Glomerular visceral epithelial cell (primary cell): ENCODE measurements at regions not wholly inside any gene's neighbourhood (a gene's known extent, or its start where the extent isn't known, plus 50 kb on each side); places are given as distances from the start of the nearest gene placed in this dataset.

Experiments used
- DNase-seq: peaks from one replicate; pipeline ENCODE4 v3.0.0-alpha.2; 2016; ENCODE audit errors: extremely low spot score

DNA sequence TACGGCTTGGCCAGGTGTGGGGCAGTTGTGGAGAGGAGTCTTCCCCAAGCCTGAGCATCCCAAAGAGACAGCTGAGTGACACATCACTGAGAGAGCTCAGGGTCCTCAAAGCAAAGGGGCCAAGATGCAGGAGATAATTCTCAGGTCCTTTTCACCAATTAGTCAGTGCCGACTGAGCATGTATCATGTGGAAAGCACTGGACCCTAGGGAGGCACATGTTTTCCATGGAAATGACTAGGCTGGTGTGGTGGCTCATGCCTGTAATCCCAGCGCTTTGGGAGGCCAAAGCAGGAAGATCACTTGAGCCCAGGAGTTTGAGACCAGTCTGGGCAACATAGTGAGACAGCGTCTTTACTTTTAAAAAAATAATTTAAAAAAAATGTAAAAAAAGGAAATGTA is 67.3 kb upstream of the PRPS1 start:
- DNase-seq: no peak

DNA sequence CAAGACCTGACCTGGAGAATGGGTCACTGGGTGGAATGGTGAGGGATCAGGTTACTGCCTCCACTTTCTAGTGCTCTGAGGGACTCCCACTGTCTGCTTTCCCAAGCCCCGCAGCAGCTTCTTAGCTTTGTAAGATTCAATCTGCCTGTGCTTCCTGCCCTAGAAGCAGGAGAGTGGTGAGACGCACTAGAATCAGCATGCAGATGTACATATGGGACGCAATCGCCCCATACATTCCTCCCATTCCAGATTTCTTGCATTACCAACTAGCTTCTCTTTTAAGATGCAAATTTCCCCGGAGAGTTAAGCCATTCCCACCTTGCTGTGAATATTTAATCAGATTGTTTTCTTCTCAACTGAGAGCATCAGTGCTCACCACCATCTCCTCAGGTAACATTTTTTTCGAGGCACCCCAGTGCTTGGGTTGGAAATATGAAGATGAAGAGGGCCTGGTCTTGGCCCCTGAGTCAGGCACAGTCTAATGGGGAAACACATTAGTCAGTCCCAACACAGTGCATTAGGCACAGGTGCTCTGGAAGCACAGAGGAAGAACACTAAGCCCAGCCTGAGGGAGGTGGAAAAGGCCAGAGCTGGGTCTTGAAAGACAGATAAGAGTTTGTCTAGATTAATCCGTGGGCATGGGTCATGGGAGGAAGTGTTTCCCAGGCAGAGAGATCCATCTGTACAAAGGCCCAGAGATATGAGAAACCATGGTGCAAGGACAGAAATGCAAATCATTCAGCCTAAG is 66.7 kb upstream of the PRPS1 start:
- no peak for DNase-seq

DNA sequence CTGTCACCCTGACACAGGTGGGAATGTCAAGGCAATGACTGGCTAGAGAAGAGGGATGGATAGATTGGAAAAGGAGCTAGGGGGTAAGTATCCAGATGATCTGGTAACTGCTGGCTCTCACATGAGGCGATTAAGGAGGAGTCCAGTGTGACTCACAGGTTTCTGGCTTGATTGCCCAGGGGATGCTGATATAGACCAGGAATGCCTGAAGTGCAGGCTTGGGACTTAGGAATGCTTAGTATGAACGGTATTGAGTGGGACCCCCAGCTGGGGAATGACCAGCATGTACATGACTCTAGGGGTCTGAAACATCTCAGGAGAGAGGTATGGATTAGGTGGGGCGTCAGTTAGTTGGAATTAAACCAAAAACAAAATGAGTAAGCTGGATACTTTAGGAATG is 65.8 kb upstream of the PRPS1 start:
- peak; percentile 80 for DNase-seq

DNA sequence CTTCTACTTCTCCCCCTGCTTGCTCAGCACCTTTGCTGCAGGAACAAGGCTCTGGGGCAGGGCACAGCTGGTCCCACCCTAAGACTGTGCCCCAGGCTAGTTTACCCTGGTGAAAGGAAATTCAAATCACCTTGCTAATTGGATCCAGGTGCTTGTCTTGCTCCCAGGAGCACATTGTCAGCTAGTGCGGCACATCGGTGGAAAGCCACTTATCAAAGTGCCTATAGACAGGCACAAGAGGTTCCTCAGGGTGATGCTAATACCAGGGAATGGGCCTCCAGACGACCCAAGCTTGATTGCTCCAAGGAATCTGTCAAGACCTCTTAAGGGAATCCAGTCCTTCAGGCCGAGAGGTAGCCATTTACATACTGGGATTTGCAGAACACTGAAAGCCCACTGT is 64.5 kb upstream of the PRPS1 start:
- no peak for DNase-seq

DNA sequence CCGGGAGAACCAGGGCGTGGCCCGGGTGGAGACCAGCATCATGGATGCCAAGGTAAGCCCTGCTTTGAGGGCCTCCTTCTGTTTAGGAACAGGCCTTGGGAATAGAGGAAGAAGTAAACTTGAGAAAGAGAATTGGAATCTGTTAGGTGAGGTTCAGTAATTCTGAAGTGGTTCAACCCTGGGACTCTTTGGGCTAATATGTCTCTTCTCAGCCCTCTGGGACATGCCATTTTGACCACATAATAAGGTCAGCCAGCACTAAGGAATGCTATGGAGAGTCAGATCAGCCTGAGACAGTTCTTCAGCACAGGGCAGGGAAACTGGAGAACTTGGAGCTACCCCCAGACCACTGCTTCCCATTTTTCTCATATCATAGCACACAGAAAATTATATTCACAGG is 63.3 kb upstream of the PRPS1 start:
- DNase-seq: peak; percentile 31

DNA sequence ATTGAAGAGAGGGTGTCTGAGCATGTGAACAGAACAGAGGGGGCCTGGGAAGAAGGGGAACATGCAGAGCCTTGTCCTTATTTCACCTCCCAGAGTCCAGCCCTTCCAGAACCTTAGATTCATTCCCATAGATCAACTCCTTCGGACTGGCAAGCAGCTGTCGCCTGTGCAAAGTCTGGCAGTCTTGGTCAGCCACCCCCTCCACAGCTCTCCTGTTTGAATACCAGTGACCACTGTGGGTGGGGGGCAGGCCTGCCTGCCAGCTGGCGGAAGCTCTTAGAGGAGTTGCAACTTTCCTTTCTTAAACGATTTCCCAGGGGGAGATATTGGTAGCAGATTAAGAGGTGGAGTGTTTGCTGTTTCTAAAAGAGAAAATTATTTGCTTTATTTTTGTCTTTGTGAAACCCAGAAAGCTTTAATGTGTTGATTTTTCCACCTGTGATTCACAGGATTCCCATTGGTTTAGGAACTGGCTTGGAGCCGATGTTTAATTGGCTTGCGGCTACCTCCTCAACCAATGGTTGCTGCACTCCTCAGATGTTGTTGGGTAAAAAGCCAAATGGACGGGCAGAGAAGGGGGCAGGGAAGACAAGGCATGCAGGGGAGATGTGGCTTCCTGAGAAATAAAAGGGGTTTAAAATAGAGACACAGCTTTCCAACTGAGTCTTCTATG is 62.2 kb upstream of the PRPS1 start:
- DNase-seq: peak; percentile 73

DNA sequence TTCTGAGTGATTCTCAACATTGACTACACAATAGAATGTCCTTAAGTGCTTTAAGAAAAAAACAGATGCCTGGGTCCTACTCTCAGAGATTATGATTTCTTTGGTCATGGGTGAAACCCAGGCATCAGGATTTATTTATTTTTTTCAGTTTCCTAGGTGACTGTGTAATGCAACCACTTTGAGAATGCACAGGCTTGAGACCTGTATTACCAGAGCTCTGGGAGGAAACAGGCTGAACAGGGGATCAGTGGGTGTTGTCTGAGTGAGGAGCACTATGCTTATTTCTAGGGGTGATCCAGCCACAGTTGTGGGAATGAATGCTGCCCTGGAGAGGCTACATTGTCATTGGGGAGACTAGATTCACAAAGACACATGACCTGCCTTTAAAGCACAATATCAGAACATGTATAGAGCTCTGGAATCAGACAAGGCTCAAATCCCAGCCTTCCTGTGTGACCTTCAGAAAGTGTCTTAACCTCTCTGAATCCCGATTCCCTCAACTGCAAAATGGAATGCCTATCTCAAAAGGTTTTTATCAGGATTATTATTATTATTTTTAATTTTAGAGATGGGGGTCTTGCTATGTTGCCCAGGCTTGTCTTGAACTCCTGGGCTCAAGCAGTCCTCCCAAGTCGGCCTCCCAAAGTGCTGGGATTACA is 61.6 kb upstream of the PRPS1 start:
- DNase-seq: no peak

DNA sequence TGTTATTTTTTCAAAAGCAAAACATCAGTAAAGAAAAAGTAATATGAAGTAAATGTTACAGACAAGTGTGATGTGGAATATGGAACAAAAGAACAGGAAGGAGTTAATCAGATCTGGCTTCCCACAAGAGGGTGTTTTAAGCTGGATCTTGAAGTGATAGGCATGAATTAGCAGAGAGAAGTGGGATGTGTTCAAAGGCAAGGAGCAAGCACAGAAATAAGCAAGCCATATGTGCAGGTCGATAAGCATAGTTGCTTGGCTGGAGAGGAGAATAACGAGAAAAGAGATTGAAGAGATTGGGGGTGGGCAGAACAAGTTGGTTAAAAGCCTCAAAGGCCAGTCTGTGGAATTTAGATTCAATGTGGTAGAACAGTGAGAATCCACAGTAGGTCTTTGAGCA is 60.9 kb upstream of the PRPS1 start:
- DNase-seq: no peak

DNA sequence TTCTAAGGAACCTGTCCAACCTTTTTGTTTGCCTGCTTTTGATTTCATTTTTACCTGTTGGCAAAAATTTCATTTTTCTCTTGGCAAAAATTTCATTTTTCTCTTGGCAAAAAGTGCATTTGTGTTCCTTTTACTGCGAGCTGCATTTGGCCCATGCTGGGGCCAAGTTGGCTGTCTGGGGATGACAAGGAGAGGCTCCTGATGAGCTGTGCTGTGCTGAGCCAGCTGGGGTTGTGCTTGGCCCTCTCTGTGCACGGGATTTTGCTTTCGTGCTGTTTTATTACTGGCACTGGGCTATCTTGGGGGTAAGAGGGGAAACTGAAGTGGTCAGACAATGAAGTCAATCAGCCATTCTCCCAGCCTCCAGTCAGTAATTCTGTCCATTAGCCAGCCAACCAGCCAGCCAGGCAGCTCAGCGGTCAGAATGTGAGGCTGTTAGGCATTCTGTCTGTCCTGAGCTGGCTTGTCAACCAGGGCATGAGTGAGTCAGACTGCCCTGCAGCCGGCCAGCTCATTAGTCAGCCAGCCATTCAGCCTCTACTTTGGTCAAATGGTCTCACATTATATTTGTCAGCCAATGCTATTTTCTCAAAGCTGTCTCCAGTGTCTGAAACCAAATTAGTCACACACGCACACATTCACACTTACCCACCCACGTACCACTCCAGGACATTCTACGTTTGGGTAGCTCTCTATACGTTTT is 56.9 kb upstream of the PRPS1 start:
- DNase-seq: peak; percentile 91

DNA sequence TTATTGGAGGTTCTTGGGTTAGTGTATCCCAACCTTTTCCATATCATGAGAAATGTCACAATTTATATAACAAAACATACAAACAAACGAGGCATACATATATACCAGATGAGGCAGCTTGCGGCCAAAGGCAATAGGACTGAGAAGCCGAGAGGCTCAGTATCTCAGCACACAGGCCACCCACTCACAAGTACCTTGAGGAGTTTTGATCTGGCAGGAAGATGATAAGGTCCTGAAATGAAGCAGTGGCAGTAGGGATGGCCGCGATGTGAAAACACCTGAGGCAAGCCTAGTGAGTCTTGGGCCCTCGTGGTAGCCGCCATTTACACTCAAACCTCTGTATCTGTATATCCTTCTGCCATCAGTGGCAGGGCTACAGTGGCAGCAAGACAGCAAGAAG is 55.3 kb upstream of the PRPS1 start:
- no peak for DNase-seq

DNA sequence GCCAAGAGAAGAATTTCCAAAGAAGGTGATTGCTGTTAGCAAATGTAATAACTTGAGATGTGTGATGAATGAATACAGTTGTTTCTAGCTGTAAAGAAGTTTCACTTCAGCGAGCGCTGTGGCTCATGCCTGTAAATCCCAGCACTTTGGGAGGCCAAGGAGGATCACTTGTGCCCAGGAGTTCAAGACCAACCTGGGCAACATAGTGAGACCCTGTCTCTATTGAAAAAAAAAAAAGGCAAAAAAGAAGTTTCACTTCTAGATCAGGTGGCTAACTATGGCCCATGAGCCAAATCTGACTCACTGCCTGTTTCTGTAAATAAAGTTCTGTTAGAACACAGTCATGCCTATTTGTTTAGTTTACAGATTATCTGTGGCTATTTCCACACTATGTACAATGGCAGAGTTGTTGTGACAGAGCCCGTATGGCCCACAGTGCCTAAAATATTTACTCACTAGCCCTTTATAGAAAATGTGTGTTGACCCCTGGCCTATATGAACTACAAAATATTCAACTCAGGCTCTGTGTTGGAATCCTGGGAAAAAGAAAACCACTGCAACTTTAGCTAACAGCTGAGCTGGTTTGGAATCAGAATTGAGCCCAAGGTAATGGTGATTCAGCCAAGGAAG is 54.1 kb upstream of the PRPS1 start:
- no peak for DNase-seq

DNA sequence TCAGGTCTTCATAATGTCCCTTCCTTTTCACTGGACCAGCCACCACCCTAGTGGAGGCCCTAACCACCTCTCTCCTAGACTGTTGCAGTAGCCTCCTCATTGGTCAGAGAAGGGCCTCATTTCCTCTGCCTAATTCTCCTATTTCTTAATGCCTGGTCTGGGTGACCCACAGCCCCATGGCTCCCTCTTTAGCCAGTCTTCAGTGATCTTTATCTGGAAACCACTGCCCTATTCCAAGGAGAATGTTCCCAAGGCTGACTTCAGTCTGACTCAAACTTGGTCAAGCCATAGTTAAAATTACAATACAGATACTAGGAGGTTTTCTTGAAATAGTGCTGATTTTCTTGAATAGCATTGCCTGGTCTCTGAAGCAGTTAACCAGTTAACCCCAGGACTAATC is 53.6 kb upstream of the PRPS1 start:
- DNase-seq: no peak

DNA sequence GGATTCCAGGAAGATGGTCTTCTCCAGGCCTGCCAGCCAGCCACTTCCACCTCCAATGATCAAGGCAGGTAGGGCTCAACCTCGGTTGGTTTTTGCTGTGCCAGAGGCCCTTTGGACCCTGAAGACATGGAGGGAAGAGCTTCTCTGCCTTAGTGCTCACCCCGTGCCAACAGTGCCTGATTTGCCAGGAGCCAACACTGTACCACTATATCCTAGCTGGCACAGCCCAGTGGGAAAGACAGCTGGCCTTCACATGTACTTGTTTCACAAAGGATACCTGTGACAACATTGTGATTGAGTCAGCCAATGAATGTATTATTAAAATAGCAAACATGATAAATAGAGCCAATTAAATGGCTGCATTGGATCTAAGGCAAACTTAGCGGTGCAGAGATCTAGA is 51.9 kb upstream of the PRPS1 start:
- no peak for DNase-seq

DNA sequence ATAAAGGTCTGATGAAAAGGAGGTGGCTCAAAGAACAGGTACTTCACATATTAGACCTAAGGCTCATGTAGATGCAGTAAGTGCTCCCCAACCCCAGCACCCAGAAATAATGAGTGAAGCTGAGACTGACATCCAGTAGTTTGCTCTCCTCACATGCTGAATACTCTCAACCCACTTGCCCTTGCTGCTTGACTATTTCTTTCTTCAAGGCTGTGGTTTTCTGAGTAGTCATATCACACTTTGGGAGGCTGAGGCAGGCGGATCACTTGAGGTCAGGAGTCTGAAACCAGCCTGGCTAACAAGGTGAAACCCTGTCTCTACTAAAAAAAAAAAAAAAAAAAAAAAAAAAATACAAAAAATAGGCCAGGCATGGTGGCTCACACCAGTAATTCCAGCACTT is 51.5 kb upstream of the PRPS1 start:
- no peak for DNase-seq

DNA sequence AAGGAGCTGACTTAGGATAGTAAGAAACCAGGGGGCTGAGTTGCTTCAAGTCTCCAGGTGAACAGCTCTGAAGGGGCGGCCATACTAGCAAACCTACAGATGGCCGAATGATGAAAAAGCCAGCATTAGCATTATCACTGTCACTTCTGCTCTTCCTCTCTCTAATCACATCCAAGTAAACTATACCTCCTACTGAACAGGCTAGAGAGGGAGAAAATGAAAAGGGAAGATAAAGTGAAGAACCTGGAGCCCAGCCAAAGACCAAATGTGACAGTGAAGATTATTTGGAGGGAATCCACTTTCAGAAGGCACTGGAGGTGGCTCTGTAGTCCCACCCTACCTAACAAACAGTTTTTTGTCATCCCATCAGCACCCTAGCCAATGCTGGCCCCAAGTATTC is 50.4 kb upstream of the PRPS1 start:
- DNase-seq: no peak
